GM08714 (cell line): ENCODE measurements at regions not wholly inside any gene's neighbourhood (a gene's known extent, or its start where the extent isn't known, plus 50 kb on each side); places are given as distances from the start of the nearest gene placed in this dataset.

Source experiments
- H3K4me3 ChIP-seq: fragments of 200-500 bp; sonication (Bioruptor generic); 2 replicates; pipeline ENCODE4 v1.5.1; 2014; ENCODE audit warnings: mild to moderate bottlenecking, low read length, inconsistent platforms
- ZNF274 ChIP-seq: IDR thresholded peaks from 2 replicates; pipeline ENCODE4 v1.6.1; 2012; ENCODE audit warnings: mild to moderate bottlenecking, low read depth, low read length

DNA sequence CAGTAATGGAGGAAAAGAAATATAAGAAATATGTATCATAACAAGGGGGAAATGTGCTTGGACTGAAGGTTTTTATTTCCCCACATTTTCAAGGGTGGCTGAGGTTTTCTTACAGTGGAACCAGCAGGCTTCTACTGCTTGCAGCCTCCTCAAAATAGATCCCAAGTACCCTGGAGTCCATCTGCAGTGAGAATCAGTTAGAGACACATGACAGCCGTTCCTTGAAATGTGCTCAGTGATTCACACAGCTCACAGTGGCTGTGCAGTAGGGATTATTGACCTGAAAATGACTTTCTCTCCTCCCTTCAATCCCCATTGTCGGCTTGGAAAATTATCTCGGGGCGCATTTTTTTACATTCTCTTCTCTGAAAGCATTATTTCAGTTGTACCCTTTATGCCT is 832.0 kb downstream of the TLR4 start:
- no peak for TF ChIP-seq ZNF274

DNA sequence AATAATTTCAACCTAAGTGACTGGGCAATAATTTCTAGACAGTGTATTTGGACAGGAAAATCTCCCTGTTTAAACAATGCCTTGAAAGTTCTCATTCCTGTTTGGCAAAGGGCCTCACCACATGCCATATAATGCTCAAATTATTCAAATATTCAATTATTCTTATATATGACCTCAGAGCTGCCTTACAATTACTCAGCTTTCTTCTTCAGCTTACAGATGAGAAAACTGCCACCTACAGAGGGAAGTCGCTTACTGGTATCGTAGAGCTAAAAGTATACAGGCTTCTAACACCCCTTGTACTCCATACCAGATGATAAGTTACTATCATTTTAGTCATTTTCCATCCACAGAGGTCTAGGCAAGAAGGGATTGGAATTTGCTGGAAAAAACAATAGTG is 830.3 kb downstream of the BRINP1 start:
- H3K4me3 ChIP-seq: no peak overlapping the region
- no peak for TF ChIP-seq ZNF274

More for the DNA sequence above, 832.0 kb downstream of the TLR4 start:
- H3K4me3 ChIP-seq: no peak overlapping the region

- no peak for TF ChIP-seq ZNF274
- H3K4me3 ChIP-seq: no peak overlapping the region
These were observed 815.8 kb downstream of the BRINP1 start for GRCh38 chr9:118553465-118553864.

DNA sequence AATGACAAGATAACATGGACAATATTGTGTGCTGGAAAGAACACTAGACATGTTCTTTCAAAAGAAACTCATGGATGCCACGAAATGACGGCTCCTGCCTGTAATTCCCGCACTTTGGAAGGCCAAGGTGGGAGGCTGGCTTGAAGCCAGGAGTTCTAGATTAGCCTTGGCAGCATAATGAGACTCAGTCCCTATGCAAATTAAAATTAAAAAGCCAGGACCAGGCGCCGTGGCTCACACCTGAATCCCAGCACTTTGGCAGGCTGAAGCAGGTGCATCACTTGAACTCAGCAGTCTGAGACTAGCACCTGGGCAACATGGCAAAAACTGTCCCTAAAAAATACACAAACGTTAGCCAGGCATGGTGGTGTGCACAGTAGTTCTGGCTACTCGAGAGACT is 814.2 kb downstream of the BRINP1 start:
- H3K4me3 ChIP-seq: no peak overlapping the region
- no peak for TF ChIP-seq ZNF274

- no peak overlapping the region for H3K4me3 ChIP-seq
- no peak for TF ChIP-seq ZNF274
These were observed 811.2 kb downstream of the BRINP1 start for GRCh38 chr9:118558026-118558425.

- H3K4me3 ChIP-seq: no peak overlapping the region
- no peak for TF ChIP-seq ZNF274
These were observed 810.3 kb downstream of the BRINP1 start for GRCh38 chr9:118558891-118559290.

DNA sequence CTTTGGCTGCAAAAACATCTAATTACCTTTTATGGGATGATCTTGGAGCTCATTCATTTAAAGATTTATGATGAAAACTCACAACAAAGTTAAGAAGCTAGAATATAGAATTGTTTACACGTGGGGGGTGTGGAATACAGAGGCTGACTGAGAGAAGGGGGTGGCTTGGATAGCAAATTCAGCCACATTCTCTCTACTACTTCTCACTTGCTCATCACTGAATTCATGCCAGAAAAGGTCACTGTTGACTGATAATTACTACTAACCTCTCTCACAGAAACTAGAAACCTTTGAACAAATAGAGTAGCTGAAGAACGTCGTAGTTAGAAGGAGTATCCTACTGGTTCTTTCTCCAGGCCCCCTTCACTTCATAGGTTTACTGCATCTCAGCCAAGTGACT is 808.2 kb downstream of the BRINP1 start:
- no peak for TF ChIP-seq ZNF274
- H3K4me3 ChIP-seq: no peak overlapping the region

DNA sequence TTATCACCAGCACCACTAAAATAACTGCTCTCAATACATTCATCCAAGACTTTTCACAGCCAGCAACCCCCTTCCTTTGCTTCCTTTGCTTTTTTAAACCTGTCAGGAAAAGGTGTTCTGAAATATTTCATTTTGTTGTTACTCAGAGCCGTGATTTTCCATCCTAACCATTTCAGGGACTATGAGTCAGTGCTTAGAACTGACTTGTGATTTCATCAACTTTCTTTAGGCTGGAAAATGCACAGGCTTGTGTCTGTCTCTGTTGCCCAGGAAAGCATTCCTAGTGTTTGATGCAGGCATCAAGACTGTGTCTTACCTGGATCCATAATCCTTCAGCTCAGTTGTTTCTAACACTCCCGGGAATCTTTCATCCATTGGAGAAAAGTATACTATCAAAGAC is 805.6 kb downstream of the BRINP1 start:
- no peak for TF ChIP-seq ZNF274
- H3K4me3 ChIP-seq: no peak overlapping the region

GRCh38 chr9:118567861-118568260 is 801.4 kb downstream of the BRINP1 start:
- no peak overlapping the region for H3K4me3 ChIP-seq
- no peak for TF ChIP-seq ZNF274

DNA sequence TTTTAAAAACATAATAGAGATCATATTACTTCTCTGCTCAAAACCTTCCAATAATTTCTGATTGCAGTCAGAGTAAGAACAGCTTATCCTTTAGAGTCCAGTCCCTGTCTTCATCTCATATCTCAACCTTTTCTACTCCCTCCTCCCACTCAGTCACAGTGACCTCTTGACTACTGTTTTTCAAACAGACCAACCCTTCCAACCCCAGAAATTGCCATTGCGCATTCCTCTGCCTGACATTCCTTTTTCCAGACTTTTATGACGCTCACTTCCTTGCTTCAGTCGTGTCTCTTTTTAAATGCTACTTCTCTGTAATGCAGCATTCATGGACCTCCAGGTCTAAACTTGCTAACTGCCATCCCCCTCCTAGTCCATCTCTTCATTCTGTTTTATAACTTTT is 800.5 kb downstream of the BRINP1 start:
- no peak for TF ChIP-seq ZNF274
- no peak overlapping the region for H3K4me3 ChIP-seq

- no peak for TF ChIP-seq ZNF274
- H3K4me3 ChIP-seq: no peak overlapping the region
These were observed 800.1 kb downstream of the BRINP1 start for GRCh38 chr9:118569148-118569547.

DNA sequence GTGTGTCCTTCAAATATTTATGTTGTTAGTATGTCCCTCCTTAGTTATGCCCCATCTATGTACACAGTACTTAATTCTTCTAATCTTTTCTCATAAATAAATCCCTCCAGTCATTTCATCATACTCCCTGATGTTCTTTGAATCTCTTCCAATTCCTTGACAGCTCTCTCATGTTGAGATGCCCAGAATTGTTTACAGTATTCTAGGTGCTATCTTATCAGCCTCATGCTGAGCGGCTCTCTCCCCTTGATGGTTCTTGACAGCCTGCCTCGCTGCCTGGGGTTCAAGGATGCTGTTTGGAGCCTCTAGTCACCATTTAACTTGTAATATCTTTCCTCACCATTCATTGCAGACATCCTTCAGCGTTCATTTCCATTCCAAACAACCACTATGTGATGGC is 799.2 kb downstream of the BRINP1 start:
- TF ChIP-seq ZNF274: no peak
- no peak overlapping the region for H3K4me3 ChIP-seq

GRCh38 chr9:118575341-118576070 is 793.7 kb downstream of the BRINP1 start:
- no peak overlapping the region for H3K4me3 ChIP-seq
- TF ChIP-seq ZNF274: no peak

DNA sequence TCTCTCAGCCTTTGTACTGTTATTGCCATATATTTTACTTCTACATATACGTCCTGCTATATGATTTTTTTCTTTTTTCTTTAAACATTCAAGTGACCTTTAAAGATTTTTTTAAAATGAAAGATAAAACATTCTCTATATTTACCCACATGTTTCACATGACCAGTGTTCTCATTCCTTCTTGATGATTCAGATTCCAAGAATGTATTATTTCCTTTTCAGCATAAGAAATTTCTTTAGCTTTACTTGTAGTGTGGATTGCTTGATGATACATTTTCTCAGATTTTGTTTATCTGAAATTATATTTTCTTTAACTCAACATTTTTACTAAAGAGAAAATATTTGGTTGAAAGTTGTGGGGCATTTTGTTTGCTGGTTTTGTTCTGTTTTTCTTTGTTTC is 792.1 kb downstream of the BRINP1 start:
- no peak overlapping the region for H3K4me3 ChIP-seq
- TF ChIP-seq ZNF274: no peak

DNA sequence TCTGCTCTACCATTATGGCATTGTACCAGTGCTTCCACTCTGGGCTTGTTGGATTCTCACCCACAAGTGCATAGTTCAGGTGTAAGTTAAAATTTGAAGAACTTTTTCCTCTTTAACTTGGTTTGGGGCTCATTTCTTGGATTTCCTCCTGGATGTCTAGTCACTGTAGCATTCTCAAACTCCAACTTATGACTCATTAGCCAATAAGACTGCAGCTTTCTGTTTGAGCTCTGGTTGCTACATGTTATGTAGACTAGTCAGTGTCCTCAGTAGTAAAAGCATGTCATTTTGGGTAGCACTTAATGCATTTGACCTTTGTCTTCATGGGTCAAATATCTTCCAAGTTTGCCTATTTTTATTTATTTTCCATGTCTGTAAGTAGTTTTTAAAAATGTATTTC is 790.8 kb downstream of the BRINP1 start:
- no peak overlapping the region for H3K4me3 ChIP-seq
- no peak for TF ChIP-seq ZNF274

DNA sequence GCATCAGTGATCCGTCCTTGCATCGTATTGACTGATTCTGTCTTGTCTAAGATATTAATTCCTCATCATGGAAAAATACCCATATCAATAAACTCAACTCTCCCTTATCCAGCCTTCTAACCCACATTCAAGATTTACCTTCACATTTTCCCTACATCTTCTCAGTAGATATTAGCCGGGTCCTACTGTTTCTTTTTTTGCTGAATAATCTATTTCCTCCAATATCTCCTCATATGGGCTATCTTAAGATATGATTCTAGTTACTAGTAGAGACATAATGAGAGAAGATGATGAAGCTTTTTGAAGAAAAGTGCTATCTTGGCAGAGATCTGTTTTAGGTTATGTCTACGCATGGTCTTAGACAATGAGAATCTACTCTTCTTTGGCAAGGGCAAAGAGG is 785.8 kb downstream of the BRINP1 start:
- no peak overlapping the region for H3K4me3 ChIP-seq
- no peak for TF ChIP-seq ZNF274
